GM12892 (cell line): ENCODE measurements at regions not wholly inside any gene's neighbourhood (a gene's known extent, or its start where the extent isn't known, plus 50 kb on each side); places are given as distances from the start of the nearest gene placed in this dataset.

Source experiments
- POLR2A ChIP-seq: IDR thresholded peaks from 2 replicates; pipeline ENCODE4 v1.6.1; 2011; ENCODE audit warnings: low read depth, low read length, control low read depth
- POLR2AphosphoS5 ChIP-seq: IDR thresholded peaks from 2 replicates; pipeline ENCODE4 v1.6.1; 2011; ENCODE audit warnings: low read depth, low read length, control low read depth
- TAF1 ChIP-seq: IDR thresholded peaks from 2 replicates; pipeline ENCODE4 v1.6.1; 2011; ENCODE audit warnings: low read depth, mild to moderate bottlenecking, control low read depth, low read length, borderline replicate concordance

DNA sequence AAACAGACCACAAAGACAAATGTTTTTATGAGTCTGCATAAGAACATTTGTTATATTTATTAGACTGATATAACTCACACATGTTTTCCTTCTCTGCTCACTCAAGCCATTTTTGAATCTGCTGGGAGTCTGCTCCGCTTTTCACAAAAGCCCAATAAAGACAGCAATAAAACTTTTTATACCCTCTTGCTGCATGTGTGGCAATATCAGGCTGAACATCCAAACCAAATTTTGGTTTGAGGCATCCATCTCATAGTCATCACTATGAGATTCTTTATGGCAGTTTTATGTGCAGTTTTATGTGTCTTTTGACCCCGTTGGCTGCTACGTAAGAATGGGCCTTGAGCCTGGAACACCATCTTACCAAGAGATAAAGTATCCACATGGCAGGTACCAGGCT, 1276.8 kb upstream of the ADGRB3 start:
- no peak for TF ChIP-seq TAF1
- TF ChIP-seq POLR2AphosphoS5: no peak
- no peak for TF ChIP-seq POLR2A
